HepG2 (cell line): ENCODE measurements at regions not wholly inside any gene's neighbourhood (a gene's known extent, or its start where the extent isn't known, plus 50 kb on each side); places are given as distances from the start of the nearest gene placed in this dataset.

Experiments
- ATM ChIP-seq: fragments of 450-650 bp; IDR thresholded peaks from 2 replicates; pipeline ENCODE4 v1.7.1; 2017; ENCODE audit warnings: mild to moderate bottlenecking, borderline replicate concordance
- CREM ChIP-seq, 2 experiments: sonication (generic) in 1 of 2; formaldehyde crosslinking in 1 of 2; IDR thresholded peaks; 2 replicates each; pipeline versions ENCODE4 v1.4.0 to v1.6.1; 2016 to 2020; ENCODE audit warnings: antibody characterized with exemption in 1 of 2, mild to moderate bottlenecking in 1 of 2, missing genetic modification reagents in 1 of 2
- GFI1 ChIP-seq: sonication (generic); formaldehyde crosslinking; IDR thresholded peaks from 2 replicates; pipeline ENCODE4 v1.5.0; 2020; ENCODE audit warnings: missing genetic modification reagents, mild to moderate bottlenecking, borderline replicate concordance
- HOXA9 ChIP-seq: sonication (generic); formaldehyde crosslinking; IDR thresholded peaks from 2 replicates; pipeline ENCODE4 v1.8.1; 2022; ENCODE audit warnings: missing genetic modification reagents, mild to moderate bottlenecking, moderate library complexity, borderline replicate concordance
- JUND ChIP-seq: sonication (generic); formaldehyde crosslinking; IDR thresholded peaks from 2 replicates; pipeline ENCODE4 v1.8.0; 2022; ENCODE audit warnings: mild to moderate bottlenecking, missing genetic modification reagents
- MAFG ChIP-seq: sonication (generic); formaldehyde crosslinking; IDR thresholded peaks from 2 replicates; pipeline ENCODE4 v1.5.1; 2020; ENCODE audit warnings: mild to moderate bottlenecking, missing genetic modification reagents
- MXD3 ChIP-seq: IDR thresholded peaks from 2 replicates; pipeline ENCODE4 v1.6.1; 2016; ENCODE audit warnings: mild to moderate bottlenecking, missing biosample characterization, missing genetic modification reagents
- MYPOP ChIP-seq: sonication (generic); formaldehyde crosslinking; IDR thresholded peaks from 2 replicates; pipeline ENCODE4 v1.8.1; 2023; ENCODE audit warnings: mild to moderate bottlenecking, moderate library complexity, missing genetic modification reagents
- SCMH1 ChIP-seq: sonication (generic); formaldehyde crosslinking; IDR thresholded peaks from 2 replicates; pipeline ENCODE4 v1.9.0; 2021; ENCODE audit warnings: missing genetic modification reagents, mild to moderate bottlenecking, borderline replicate concordance
- SKIL ChIP-seq: sonication (generic); formaldehyde crosslinking; IDR thresholded peaks from 2 replicates; pipeline ENCODE4 v1.8.0; 2022; ENCODE audit warnings: missing genetic modification reagents, mild to moderate bottlenecking, moderate library complexity, borderline replicate concordance
- ZBTB20 ChIP-seq: sonication (generic); formaldehyde crosslinking; IDR thresholded peaks from 2 replicates; pipeline ENCODE4 v1.8.1; 2023; ENCODE audit warnings: missing genetic modification reagents, low read depth, mild to moderate bottlenecking, borderline replicate concordance

GRCh38 chr4:106854569-106855351 lies 181.4 kb downstream of the DKK2 start (continued):
- no peak for TF ChIP-seq SKIL
- TF ChIP-seq MXD3 (CRISPR knock-in tag): no peak
- no peak for TF ChIP-seq HOXA9 (CRISPR knock-in tag)
- no peak for TF ChIP-seq CREM (IDR thresholded peaks at IDR 0.05)
- TF ChIP-seq CREM (CRISPR knock-in tag; IDR thresholded peaks at IDR 0.05): no peak
- no peak for TF ChIP-seq ATM
- no peak for TF ChIP-seq JUND
- TF ChIP-seq GFI1: no peak
- no peak for TF ChIP-seq MYPOP (CRISPR knock-in tag)
- no peak for TF ChIP-seq ZBTB20
- TF ChIP-seq MAFG (CRISPR knock-in tag): no peak
- TF ChIP-seq SCMH1 (CRISPR knock-in tag): no peak
- TF ChIP-seq, all 625 proteins: peak for 0
